GM10248 (cell line): ENCODE measurements at regions not wholly inside any gene's neighbourhood (a gene's known extent, or its start where the extent isn't known, plus 50 kb on each side); places are given as distances from the start of the nearest gene placed in this dataset.

Experiments
- CTCF ChIA-PET: fragments of 300-600 bp; sonication (Branson Sonifier 250); formaldehyde crosslinking; extraction: SDS; loops from one replicate; lab custom pipeline; 2021; ENCODE audit warnings: antibody characterized with exemption; lab: Yijun Ruan, JAX
- POLR2A ChIA-PET: fragments of 350-650 bp; sonication (Branson Sonifier 250); formaldehyde crosslinking; extraction: SDS; loops from one replicate; lab custom pipeline; 2020; ENCODE audit warnings: antibody characterized with exemption; lab: Yijun Ruan, JAX
- DNase-seq: peaks from one replicate; pipeline ENCODE4 v3.0.0; 2012; ENCODE audit errors: extremely low spot score
- CTCF ChIP-seq: IDR thresholded peaks from 2 replicates; pipeline ENCODE4 v1.5.1; 2012; ENCODE audit warnings: mild to moderate bottlenecking, low read depth; ENCODE audit errors: extremely low read depth, missing control alignments, control extremely low read depth

- POLR2A ChIA-PET, result no interaction called here
These were observed 897.5 kb upstream of the AGA start for GRCh38 chr4:178339769-178340168.

GRCh38 chr4:178340468-178340867 is 898.2 kb upstream of the AGA start:
- no peak for TF ChIP-seq CTCF
- ChIA-PET POLR2A (no interaction called here), CTCF (no interaction called here)
- no peak for DNase-seq

More at GRCh38 chr4:178339769-178340168, 897.5 kb upstream of the AGA start:
- CTCF ChIA-PET, result no interaction called here
- no peak for TF ChIP-seq CTCF
- no peak for DNase-seq

GRCh38 chr4:178344096-178344495 is 901.9 kb upstream of the AGA start:
- ChIA-PET POLR2A (no interaction called here), CTCF (no interaction called here)
- no peak for DNase-seq
- TF ChIP-seq CTCF, result no peak

GRCh38 chr4:178347111-178347510 is 904.9 kb upstream of the AGA start:
- TF ChIP-seq CTCF, result no peak
- ChIA-PET POLR2A (no interaction called here), CTCF (no interaction called here)
- DNase-seq, result no peak

- ChIA-PET CTCF (interaction anchor here (1.7 kb wide), 1 partner anchor 24 kb away, joined by 4 read pairs; no protein-coding TSS in a partner anchor), POLR2A (no interaction called here)
- no peak for TF ChIP-seq CTCF
- no peak for DNase-seq
These were observed 907.4 kb upstream of the AGA start for GRCh38 chr4:178349601-178350000.

- no peak for TF ChIP-seq CTCF
- ChIA-PET POLR2A (no interaction called here), CTCF (interaction anchor here (1.7 kb wide), 1 partner anchor 22 kb away, joined by 4 read pairs; no protein-coding TSS in a partner anchor)
- no peak for DNase-seq
These were observed 908.9 kb upstream of the AGA start for GRCh38 chr4:178351185-178351584.

- TF ChIP-seq CTCF, result no peak
- ChIA-PET POLR2A (no interaction called here), CTCF (no interaction called here)
- DNase-seq, result no peak
These were observed 914.5 kb upstream of the AGA start for GRCh38 chr4:178356725-178357124.
